ENCODE measurements at regions not wholly inside any gene's neighbourhood (a gene's known extent, or its start where the extent isn't known, plus 50 kb on each side); places are given as distances from the start of the nearest gene placed in this dataset.

GRCh38 chr3:18247776-18248310 lies 177.3 kb downstream of the SATB1 start:
- TF ChIP-seq CTCF (IDR thresholded peaks at IDR 0.05 in 8 of 11, conservative IDR thresholded peaks at IDR 0.05 in 3 of 11) (no peak), POLR2A (IDR thresholded peaks at IDR 0.05) (no peak)
